ENCODE measurements at regions not wholly inside any gene's neighbourhood (a gene's known extent, or its start where the extent isn't known, plus 50 kb on each side); places are given as distances from the start of the nearest gene placed in this dataset.

- TF ChIP-seq, protein P1, sequence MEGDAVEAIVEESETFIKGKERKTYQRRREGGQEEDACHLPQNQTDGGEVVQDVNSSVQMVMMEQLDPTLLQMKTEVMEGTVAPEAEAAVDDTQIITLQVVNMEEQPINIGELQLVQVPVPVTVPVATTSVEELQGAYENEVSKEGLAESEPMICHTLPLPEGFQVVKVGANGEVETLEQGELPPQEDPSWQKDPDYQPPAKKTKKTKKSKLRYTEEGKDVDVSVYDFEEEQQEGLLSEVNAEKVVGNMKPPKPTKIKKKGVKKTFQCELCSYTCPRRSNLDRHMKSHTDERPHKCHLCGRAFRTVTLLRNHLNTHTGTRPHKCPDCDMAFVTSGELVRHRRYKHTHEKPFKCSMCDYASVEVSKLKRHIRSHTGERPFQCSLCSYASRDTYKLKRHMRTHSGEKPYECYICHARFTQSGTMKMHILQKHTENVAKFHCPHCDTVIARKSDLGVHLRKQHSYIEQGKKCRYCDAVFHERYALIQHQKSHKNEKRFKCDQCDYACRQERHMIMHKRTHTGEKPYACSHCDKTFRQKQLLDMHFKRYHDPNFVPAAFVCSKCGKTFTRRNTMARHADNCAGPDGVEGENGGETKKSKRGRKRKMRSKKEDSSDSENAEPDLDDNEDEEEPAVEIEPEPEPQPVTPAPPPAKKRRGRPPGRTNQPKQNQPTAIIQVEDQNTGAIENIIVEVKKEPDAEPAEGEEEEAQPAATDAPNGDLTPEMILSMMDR (IDR thresholded peaks at IDR 0.05 in 8 of 11, conservative IDR thresholded peaks at IDR 0.05 in 3 of 11), result no peak
- TF ChIP-seq POLR2AphosphoS5 (IDR thresholded peaks at IDR 0.05) (no peak), POLR2A (IDR thresholded peaks at IDR 0.05) (no peak)
- 76 to 88% (median 77%) methylated on average over 2 of the region's 2 CpGs for WGBS, 5 donors
- intact Hi-C loops (cut with DNase I; ENCODE audit: low total_unique reads), result no loop called here
- Histone ChIP-seq H3K36me3 (no peaks in the 10 kb centered on the region), H3K4me3 (no peak overlapping the region), H3K4me1 (no peaks in the 10 kb centered on the region), H3K27me3 (replicated peaks in 1 of 7) (no peaks in the 10 kb centered on the region), H3K27ac (no peak overlapping the region), H3K9me3 (peaks cover 0 to 19% (median 0%) of the 10 kb centered on the region in 8 donors)
- no peak for DNase-seq
Observed at GRCh38 chr6:23704479-23705052, 421.4 kb upstream of the NRSN1 start.

- TF ChIP-seq POLR2AphosphoS5 (IDR thresholded peaks at IDR 0.05) (no peak), POLR2A (IDR thresholded peaks at IDR 0.05) (no peak)
- TF ChIP-seq, protein P1 (IDR thresholded peaks at IDR 0.05 in 8 of 11, conservative IDR thresholded peaks at IDR 0.05 in 3 of 11), result no peak
- H3K9me3 ChIP-seq, result peaks cover 0 to 14% (median 0%) of the 10 kb centered on the region in 8 donors
- DNase-seq, result no peak
- WGBS, 5 donors, result 72 to 81% (median 77%) methylated on average over 2 of the region's 2 CpGs
- no peak overlapping the region for H3K4me3 ChIP-seq
- no peaks in the 10 kb centered on the region for H3K27me3 ChIP-seq (replicated peaks in 1 of 7)
- no peak overlapping the region for H3K27ac ChIP-seq
- intact Hi-C loops (cut with DNase I; ENCODE audit: low total_unique reads), result no loop called here
- H3K36me3 ChIP-seq, result no peaks in the 10 kb centered on the region
- no peaks in the 10 kb centered on the region for H3K4me1 ChIP-seq
Observed at GRCh38 chr6:23705697-23706096, 420.3 kb upstream of the NRSN1 start.

- no peaks in the 10 kb centered on the region for H3K4me1 ChIP-seq
- intact Hi-C loops (cut with DNase I; ENCODE audit: low total_unique reads), result no loop called here
- no peak for TF ChIP-seq POLR2A (IDR thresholded peaks at IDR 0.05)
- TF ChIP-seq, protein P1 (IDR thresholded peaks at IDR 0.05 in 8 of 11, conservative IDR thresholded peaks at IDR 0.05 in 3 of 11), result no peak
- TF ChIP-seq POLR2AphosphoS5 (IDR thresholded peaks at IDR 0.05), result no peak
- DNase-seq, result no peak
- H3K27me3 ChIP-seq (replicated peaks in 1 of 7), result no peaks in the 10 kb centered on the region
- no peak overlapping the region for H3K27ac ChIP-seq
- no peak overlapping the region for H3K4me3 ChIP-seq
- WGBS, 5 donors, result 65 to 86% (median 82%) methylated on average over 3 of the region's 3 CpGs
- peaks cover 0 to 8% (median 0%) of the 10 kb centered on the region in 8 donors for H3K9me3 ChIP-seq
- no peaks in the 10 kb centered on the region for H3K36me3 ChIP-seq
Observed at GRCh38 chr6:23712756-23713155, 413.3 kb upstream of the NRSN1 start.

- peaks cover 0 to 8% (median 0%) of the 10 kb centered on the region in 8 donors for H3K9me3 ChIP-seq
- no peaks in the 10 kb centered on the region for H3K27me3 ChIP-seq (replicated peaks in 1 of 7)
- WGBS, 5 donors, result 71 to 91% (median 78%) methylated on average over 1 of the region's 1 CpG
- intact Hi-C loops (cut with DNase I; ENCODE audit: low total_unique reads), result no loop called here
- TF ChIP-seq POLR2A (IDR thresholded peaks at IDR 0.05), result no peak
- TF ChIP-seq, protein P1 (IDR thresholded peaks at IDR 0.05 in 8 of 11, conservative IDR thresholded peaks at IDR 0.05 in 3 of 11), result no peak
- TF ChIP-seq POLR2AphosphoS5 (IDR thresholded peaks at IDR 0.05), result no peak
- H3K4me1 ChIP-seq, result no peaks in the 10 kb centered on the region
- H3K4me3 ChIP-seq, result no peak overlapping the region
- no peak overlapping the region for H3K27ac ChIP-seq
- DNase-seq, result no peak
- H3K36me3 ChIP-seq, result no peaks in the 10 kb centered on the region
Observed at GRCh38 chr6:23713211-23713610, 412.8 kb upstream of the NRSN1 start.
